Panc1 (cell line): ENCODE measurements at regions not wholly inside any gene's neighbourhood (a gene's known extent, or its start where the extent isn't known, plus 50 kb on each side); places are given as distances from the start of the nearest gene placed in this dataset.

Experiments
- CTCF ChIP-seq: fragments of 450-650 bp; IDR thresholded peaks from 2 replicates; pipeline ENCODE4 v1.5.1; 2017; ENCODE audit warnings: mild to moderate bottlenecking
- POLR2AphosphoS5 ChIP-seq: IDR thresholded peaks from 2 replicates; pipeline ENCODE4 v1.6.1; 2012; ENCODE audit warnings: mild to moderate bottlenecking, low read depth, low read length, moderate library complexity

GRCh38 chr9:7368410-7369292, 430.9 kb downstream of the DMAC1 start:
- TF ChIP-seq CTCF: no peak
- no peak for TF ChIP-seq POLR2AphosphoS5
